ENCODE measurements at regions not wholly inside any gene's neighbourhood (a gene's known extent, or its start where the extent isn't known, plus 50 kb on each side); places are given as distances from the start of the nearest gene placed in this dataset.

DNA sequence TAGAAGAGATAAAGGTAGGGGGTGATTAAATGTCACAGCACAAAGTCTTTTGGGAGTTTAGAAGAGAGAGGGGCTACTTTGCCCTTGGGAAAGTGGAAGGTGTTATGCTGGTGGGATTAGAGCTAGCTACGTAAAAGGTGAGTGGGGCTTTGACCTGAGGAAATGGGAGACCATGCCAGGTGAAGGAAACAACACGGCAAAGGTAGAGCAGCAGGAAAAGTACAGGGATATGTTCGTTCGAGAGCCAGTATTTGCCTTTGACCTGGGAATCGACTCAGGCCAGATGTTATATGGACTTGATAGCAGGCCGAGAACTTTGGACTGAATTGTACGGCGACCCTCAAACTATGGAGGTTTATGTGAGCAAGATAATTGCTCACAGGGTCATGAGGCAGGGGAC, 55.7 kb upstream of the ACKR3 start:
- no peaks in the 10 kb centered on the region for H3K27me3 ChIP-seq (ENCODE audit: control insufficient read depth in 3 of 3, insufficient read depth in 3 of 3, low read length in 3 of 3)
- H3K36me3 ChIP-seq (ENCODE audit: control insufficient read depth in 3 of 3, insufficient read depth in 3 of 3, low read length in 3 of 3), result no peaks in the 10 kb centered on the region
- no peak overlapping the region for H3K4me3 ChIP-seq (ENCODE audit: low read length in 3 of 3)
- no peaks in the 10 kb centered on the region for H3K9me3 ChIP-seq (ENCODE audit: control insufficient read depth in 3 of 3, low read length in 3 of 3)
- no peak overlapping the region for H3K27ac ChIP-seq (ENCODE audit: low read depth, low read length)
- H3K9ac ChIP-seq (ENCODE audit: low read depth in 1 of 3, low read length in 3 of 3), result no peak overlapping the region
- peaks cover 0 to 6% (median 3%) of the 10 kb centered on the region in 3 donors for H3K4me1 ChIP-seq (ENCODE audit: control insufficient read depth in 3 of 3, insufficient read depth in 3 of 3, low read length in 3 of 3)

DNA sequence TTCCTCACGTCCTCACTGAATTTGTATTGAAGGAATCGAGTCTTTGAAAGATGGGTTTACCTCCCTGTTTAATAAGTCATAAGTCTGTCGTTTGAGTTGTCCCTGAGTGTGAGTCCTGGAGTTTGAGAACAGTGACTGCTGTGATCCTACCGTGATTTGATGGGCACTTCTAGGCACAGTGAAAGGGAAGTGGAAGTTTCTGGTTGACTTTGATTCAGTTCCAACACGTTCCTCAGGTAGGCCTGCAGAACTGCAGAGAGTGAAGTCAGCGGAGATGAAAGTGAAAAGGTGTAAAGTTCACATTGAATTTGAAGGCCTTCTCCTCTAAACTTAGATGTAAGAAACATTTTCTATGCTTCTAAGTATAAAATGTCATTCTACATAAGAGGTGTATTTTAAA, 52.9 kb upstream of the ACKR3 start:
- Histone ChIP-seq H3K4me3 (ENCODE audit: low read length in 3 of 3) (no peak overlapping the region), H3K4me1 (ENCODE audit: control insufficient read depth in 3 of 3, insufficient read depth in 3 of 3, low read length in 3 of 3) (peaks cover 0 to 6% (median 3%) of the 10 kb centered on the region in 3 donors), H3K9me3 (ENCODE audit: control insufficient read depth in 3 of 3, low read length in 3 of 3) (no peaks in the 10 kb centered on the region), H3K27me3 (ENCODE audit: control insufficient read depth in 3 of 3, insufficient read depth in 3 of 3, low read length in 3 of 3) (no peaks in the 10 kb centered on the region), H3K36me3 (ENCODE audit: control insufficient read depth in 3 of 3, insufficient read depth in 3 of 3, low read length in 3 of 3) (no peaks in the 10 kb centered on the region), H3K27ac (ENCODE audit: low read depth, low read length) (no peak overlapping the region), H3K9ac (ENCODE audit: low read depth in 1 of 3, low read length in 3 of 3) (no peak overlapping the region)

DNA sequence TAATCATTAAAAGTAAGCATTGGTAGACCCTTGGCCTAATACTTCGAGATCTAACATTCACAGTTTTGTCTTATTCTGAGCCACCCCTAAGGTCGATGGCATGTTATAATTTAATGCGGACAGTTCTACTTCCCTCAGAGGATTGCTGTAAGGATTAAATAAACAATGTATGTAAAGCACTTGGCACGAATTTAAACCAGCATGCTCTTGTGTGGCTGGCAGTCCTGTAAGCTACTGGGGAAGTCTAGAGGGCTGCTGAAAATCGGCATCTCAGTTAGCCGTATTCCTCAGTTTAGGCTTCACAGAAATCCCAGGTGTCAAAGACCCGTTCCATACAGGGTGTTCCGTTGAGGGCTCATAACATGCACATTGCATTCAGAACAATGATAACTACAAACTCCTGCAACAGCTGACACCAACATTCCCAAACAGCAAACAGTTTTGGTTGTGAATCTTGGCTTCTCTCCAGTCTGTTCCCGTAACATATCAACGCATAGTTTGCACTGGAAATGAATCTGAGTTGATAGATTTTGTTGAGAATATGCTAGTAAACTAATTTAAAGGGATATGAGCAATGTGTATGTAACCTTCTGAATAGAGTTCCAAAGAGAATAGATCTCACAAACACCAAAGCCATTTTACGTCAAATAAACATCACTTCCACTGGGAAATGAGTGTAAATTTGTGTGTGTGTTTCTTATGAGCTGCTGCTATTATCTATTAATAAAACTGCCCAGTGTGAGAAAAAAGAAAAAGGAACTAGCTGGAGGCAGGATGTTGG, 52.2 kb upstream of the ACKR3 start:
- H3K4me3 ChIP-seq (ENCODE audit: low read length in 3 of 3), result no peak overlapping the region
- no peaks in the 10 kb centered on the region for H3K9me3 ChIP-seq (ENCODE audit: control insufficient read depth in 3 of 3, low read length in 3 of 3)
- H3K27ac ChIP-seq (ENCODE audit: low read depth, low read length), result no peak overlapping the region
- H3K9ac ChIP-seq (ENCODE audit: low read depth in 1 of 3, low read length in 3 of 3), result no peak overlapping the region
- no peaks in the 10 kb centered on the region for H3K27me3 ChIP-seq (ENCODE audit: control insufficient read depth in 3 of 3, insufficient read depth in 3 of 3, low read length in 3 of 3)
- no peaks in the 10 kb centered on the region for H3K36me3 ChIP-seq (ENCODE audit: control insufficient read depth in 3 of 3, insufficient read depth in 3 of 3, low read length in 3 of 3)
- H3K4me1 ChIP-seq (ENCODE audit: control insufficient read depth in 3 of 3, insufficient read depth in 3 of 3, low read length in 3 of 3), result peaks cover 0 to 6% (median 3%) of the 10 kb centered on the region in 3 donors
